GM19351 (cell line): ENCODE measurements at regions not wholly inside any gene's neighbourhood (a gene's known extent, or its start where the extent isn't known, plus 50 kb on each side); places are given as distances from the start of the nearest gene placed in this dataset.

Source experiments
- ATAC-seq: cut with Tn5 transposase; IDR thresholded peaks from one replicate; pipeline ENCODE4 v1.9.1; 2021; ENCODE audit warnings: mild to moderate bottlenecking, moderate library complexity; ENCODE audit not compliant: unreplicated experiment

GRCh38 chr17:13921841-13922776 lies 147.2 kb upstream of the COX10 start:
- ATAC-seq = no peak

- no peak for ATAC-seq
Measured at GRCh38 chr17:13922885-13923284, 146.4 kb upstream of the COX10 start.

- no peak for ATAC-seq
Measured at GRCh38 chr17:13925579-13925978, 143.7 kb upstream of the COX10 start.

GRCh38 chr17:13931111-13931526 lies 138.2 kb upstream of the COX10 start:
- ATAC-seq = no peak

GRCh38 chr17:13931800-13932460 lies 137.4 kb upstream of the COX10 start:
- no peak for ATAC-seq

GRCh38 chr17:13933441-13934276 lies 135.6 kb upstream of the COX10 start:
- ATAC-seq = no peak

GRCh38 chr17:13939222-13939621 lies 130.1 kb upstream of the COX10 start:
- no peak for ATAC-seq

- ATAC-seq = no peak
Measured at GRCh38 chr17:13940858-13941665, 128.2 kb upstream of the COX10 start.

- ATAC-seq = no peak
Measured at GRCh38 chr17:13941781-13942180, 127.5 kb upstream of the COX10 start.

GRCh38 chr17:13943909-13944308 lies 125.4 kb upstream of the COX10 start:
- no peak for ATAC-seq

GRCh38 chr17:13947499-13947898 lies 121.8 kb upstream of the COX10 start:
- no peak for ATAC-seq

GRCh38 chr17:13952009-13952750 lies 117.1 kb upstream of the COX10 start:
- no peak for ATAC-seq

- no peak for ATAC-seq
Measured at GRCh38 chr17:13953841-13954240, 115.5 kb upstream of the COX10 start.

- ATAC-seq = no peak
Measured at GRCh38 chr17:13957636-13958035, 111.7 kb upstream of the COX10 start.

GRCh38 chr17:13958773-13959172 lies 110.5 kb upstream of the COX10 start:
- no peak for ATAC-seq

- no peak for ATAC-seq
Measured at GRCh38 chr17:13961265-13961664, 108.0 kb upstream of the COX10 start.

GRCh38 chr17:13962716-13963240 lies 106.5 kb upstream of the COX10 start:
- ATAC-seq = no peak

- ATAC-seq = no peak
Measured at GRCh38 chr17:13967416-13967815, 101.9 kb upstream of the COX10 start.

GRCh38 chr17:13970531-13970930 lies 98.8 kb upstream of the COX10 start:
- ATAC-seq = no peak
